Large intestine (tissue), 3 donors: ENCODE measurements at regions not wholly inside any gene's neighbourhood (a gene's known extent, or its start where the extent isn't known, plus 50 kb on each side); places are given as distances from the start of the nearest gene placed in this dataset.
"Not testable (repeated sequence)": the region's sequence is repeated elsewhere in the genome, so short reads cannot be mapped to it uniquely, and the experiment has no call there.

ENCODE experiments used
- DNase-seq, 2 donors: peaks; one replicate each; pipeline versions ENCODE4 v3.0.0 to v3.0.0-alpha.2; 2013
- H3K27ac ChIP-seq: one replicate; pipeline ENCODE4 v1.5.1; 2013; ENCODE audit warnings: low read length
- H3K27me3 ChIP-seq: 2 replicates; pipeline ENCODE4 v1.6.1; 2013; ENCODE audit warnings: low read length; ENCODE audit not compliant: control insufficient read depth, insufficient read depth
- H3K36me3 ChIP-seq: 2 replicates; pipeline ENCODE4 v1.6.1; 2013; ENCODE audit warnings: low read length; ENCODE audit not compliant: control insufficient read depth, insufficient read depth
- H3K4me1 ChIP-seq: one replicate; pipeline ENCODE4 v1.6.1; 2013; ENCODE audit warnings: low read length; ENCODE audit not compliant: control insufficient read depth, insufficient read depth
- H3K4me3 ChIP-seq: one replicate; pipeline ENCODE4 v1.5.1; 2013; ENCODE audit warnings: low read length
- H3K9me3 ChIP-seq: one replicate; pipeline ENCODE4 v1.6.1; 2013; ENCODE audit warnings: mild to moderate bottlenecking, low read depth, low read length, moderate library complexity; ENCODE audit not compliant: control insufficient read depth
- WGBS: methylation state at CpG from one replicate; pipeline ENCODE4 v1.1.5; 2013; ENCODE audit warnings: low lambda C conversion rate; ENCODE audit not compliant: insufficient coverage; 5-methylcytosine and 5-hydroxymethylcytosine counted together

GRCh38 chr19:28437390-28438346 is 775.3 kb downstream of the UQCRFS1 start:
- 83% methylated on average over 1 of the region's 11 CpGs for WGBS
- Histone ChIP-seq H3K4me3 (no peak overlapping the region), H3K4me1 (no peaks in the 10 kb centered on the region), H3K27me3 (no peaks in the 10 kb centered on the region), H3K9me3 (no peaks in the 10 kb centered on the region), H3K36me3 (no peaks in the 10 kb centered on the region), H3K27ac (no peak overlapping the region)
- no peak for DNase-seq

- no CpG with 5 or more reads among the region's 4 CpGs for WGBS
- Histone ChIP-seq H3K9me3 (no peaks in the 10 kb centered on the region), H3K27ac (no peak overlapping the region), H3K4me3 (no peak overlapping the region), H3K27me3 (no peaks in the 10 kb centered on the region), H3K36me3 (no peaks in the 10 kb centered on the region), H3K4me1 (no peaks in the 10 kb centered on the region)
- no peak for DNase-seq
Measured at GRCh38 chr19:28436320-28436719, 776.6 kb downstream of the UQCRFS1 start.

- Histone ChIP-seq H3K9me3 (no peaks in the 10 kb centered on the region), H3K4me1 (no peaks in the 10 kb centered on the region), H3K4me3 (no peak overlapping the region), H3K36me3 (no peaks in the 10 kb centered on the region), H3K27me3 (no peaks in the 10 kb centered on the region), H3K27ac (no peak overlapping the region)
- DNase-seq = no peak
- 92% methylated on average over 2 of the region's 8 CpGs for WGBS
Measured at GRCh38 chr19:28435551-28436271, 777.2 kb downstream of the UQCRFS1 start.

GRCh38 chr19:28434794-28435193 is 778.2 kb downstream of the UQCRFS1 start:
- not testable (repeated sequence) for H3K4me3 ChIP-seq, DNase-seq, H3K27ac ChIP-seq, H3K4me1 ChIP-seq, H3K9me3 ChIP-seq, H3K36me3 ChIP-seq, H3K27me3 ChIP-seq
- 100% methylated on average over 1 of the region's 9 CpGs for WGBS

- not testable (repeated sequence) for H3K4me3 ChIP-seq, H3K9me3 ChIP-seq, DNase-seq, H3K36me3 ChIP-seq, H3K4me1 ChIP-seq, H3K27me3 ChIP-seq, H3K27ac ChIP-seq
- WGBS = no CpG with 5 or more reads among the region's 5 CpGs
Measured at GRCh38 chr19:28434365-28434764, 778.6 kb downstream of the UQCRFS1 start.

GRCh38 chr19:28433166-28433565 is 779.8 kb downstream of the UQCRFS1 start:
- WGBS = no CpG with 5 or more reads among the region's 4 CpGs
- not testable (repeated sequence) for H3K4me3 ChIP-seq, DNase-seq, H3K27ac ChIP-seq, H3K27me3 ChIP-seq, H3K4me1 ChIP-seq, H3K36me3 ChIP-seq, H3K9me3 ChIP-seq

GRCh38 chr19:28430214-28430613 is 782.7 kb downstream of the UQCRFS1 start:
- no peaks in the 10 kb centered on the region for H3K27me3 ChIP-seq
- no peaks in the 10 kb centered on the region for H3K36me3 ChIP-seq
- no peaks in the 10 kb centered on the region for H3K4me1 ChIP-seq
- DNase-seq = no peak
- no peak overlapping the region for H3K4me3 ChIP-seq
- no CpG with 5 or more reads among the region's 2 CpGs for WGBS
- no peaks in the 10 kb centered on the region for H3K9me3 ChIP-seq
- no peak overlapping the region for H3K27ac ChIP-seq

- no peaks in the 10 kb centered on the region for H3K4me1 ChIP-seq
- no peak overlapping the region for H3K27ac ChIP-seq
- no peaks in the 10 kb centered on the region for H3K36me3 ChIP-seq
- WGBS = no CpG with 5 or more reads among the region's 3 CpGs
- no peak overlapping the region for H3K4me3 ChIP-seq
- no peaks in the 10 kb centered on the region for H3K9me3 ChIP-seq
- H3K27me3 ChIP-seq = no peaks in the 10 kb centered on the region
- no peak for DNase-seq
Measured at GRCh38 chr19:28429356-28429755, 783.6 kb downstream of the UQCRFS1 start.

- WGBS = 83% methylated on average over 1 of the region's 7 CpGs
- no peaks in the 10 kb centered on the region for H3K36me3 ChIP-seq
- no peak overlapping the region for H3K27ac ChIP-seq
- H3K27me3 ChIP-seq = no peaks in the 10 kb centered on the region
- no peaks in the 10 kb centered on the region for H3K9me3 ChIP-seq
- no peak overlapping the region for H3K4me3 ChIP-seq
- no peaks in the 10 kb centered on the region for H3K4me1 ChIP-seq
- no peak for DNase-seq
Measured at GRCh38 chr19:28428663-28429348, 784.1 kb downstream of the UQCRFS1 start.

GRCh38 chr19:28427376-28428083 is 785.4 kb downstream of the UQCRFS1 start:
- WGBS = no CpG with 5 or more reads among the region's 10 CpGs

More at GRCh38 chr19:28427376-28428083, 785.4 kb downstream of the UQCRFS1 start:
- Histone ChIP-seq H3K4me3 (no peak overlapping the region), H3K36me3 (no peaks in the 10 kb centered on the region), H3K9me3 (no peaks in the 10 kb centered on the region), H3K27me3 (no peaks in the 10 kb centered on the region), H3K27ac (no peak overlapping the region), H3K4me1 (no peaks in the 10 kb centered on the region)
- DNase-seq = no peak
